H9 (cell line): ENCODE measurements at regions not wholly inside any gene's neighbourhood (a gene's known extent, or its start where the extent isn't known, plus 50 kb on each side); places are given as distances from the start of the nearest gene placed in this dataset.

Experiments
- DNase-seq: peaks from one replicate; pipeline ENCODE4 v3.0.0-alpha.2; 2017
- H2AFZ ChIP-seq: one replicate; pipeline ENCODE4 v1.6.1; 2013; ENCODE audit warnings: mild to moderate bottlenecking, low read length, control low read depth, moderate library complexity
- H2AK5ac ChIP-seq: 2 replicates; pipeline ENCODE4 v1.6.1; 2013; ENCODE audit warnings: low read length, control low read depth, mixed read lengths; ENCODE audit not compliant: insufficient read length
- H2BK120ac ChIP-seq: one replicate; pipeline ENCODE4 v1.6.1; 2013; ENCODE audit warnings: low read depth, mild to moderate bottlenecking, low read length, control low read depth, inconsistent platforms; ENCODE audit not compliant: poor library complexity, severe bottlenecking
- H2BK12ac ChIP-seq: 2 replicates; pipeline ENCODE4 v1.6.1; 2013; ENCODE audit warnings: low read length, control low read depth, mixed read lengths, low read depth; ENCODE audit not compliant: insufficient read length
- H2BK15ac ChIP-seq: 2 replicates; pipeline ENCODE4 v1.6.1; 2013; ENCODE audit warnings: low read depth, low read length, control low read depth
- H2BK20ac ChIP-seq: one replicate; pipeline ENCODE4 v1.6.1; 2013; ENCODE audit warnings: low read depth, mild to moderate bottlenecking, low read length, control low read depth, inconsistent platforms; ENCODE audit not compliant: poor library complexity, severe bottlenecking
- H2BK5ac ChIP-seq: 2 replicates; pipeline ENCODE4 v1.6.1; 2013; ENCODE audit warnings: low read length, control low read depth, mixed read lengths; ENCODE audit not compliant: insufficient read length
- H3K14ac ChIP-seq: 2 replicates; pipeline ENCODE4 v1.6.1; 2013; ENCODE audit warnings: low read length, control low read depth; ENCODE audit not compliant: insufficient read depth
- H3K18ac ChIP-seq: 2 replicates; pipeline ENCODE4 v1.6.1; 2013; ENCODE audit warnings: low read depth, mild to moderate bottlenecking, mixed read lengths, low read length, control low read depth; ENCODE audit not compliant: insufficient read length
- H3K23ac ChIP-seq: 2 replicates; pipeline ENCODE4 v1.6.1; 2013; ENCODE audit warnings: low read length, control low read depth, mixed read lengths, low read depth; ENCODE audit not compliant: insufficient read length
- H3K23me2 ChIP-seq: 2 replicates; pipeline ENCODE4 v1.6.1; 2013; ENCODE audit warnings: low read depth, mild to moderate bottlenecking, mixed read lengths, low read length, control low read depth; ENCODE audit not compliant: insufficient read length, poor library complexity, severe bottlenecking
- H3K27ac ChIP-seq: 2 replicates; pipeline ENCODE4 v1.5.1; 2013; ENCODE audit warnings: low read length, control low read depth, mixed read lengths, low read depth; ENCODE audit not compliant: insufficient read length
- H3K27me3 ChIP-seq: 2 replicates; pipeline ENCODE4 v1.6.1; 2013; ENCODE audit warnings: low read length, control low read depth, inconsistent platforms; ENCODE audit not compliant: insufficient read depth
- H3K4ac ChIP-seq: 2 replicates; pipeline ENCODE4 v1.6.1; 2013; ENCODE audit warnings: low read depth, mild to moderate bottlenecking, control low read depth, inconsistent platforms, low read length, moderate library complexity
- H3K4me1 ChIP-seq: 2 replicates; pipeline ENCODE4 v1.6.1; 2013; ENCODE audit warnings: low read length, control low read depth, inconsistent platforms; ENCODE audit not compliant: insufficient read depth
- H3K4me2 ChIP-seq: 2 replicates; pipeline ENCODE4 v1.6.1; 2013; ENCODE audit warnings: low read length, control low read depth, mixed read lengths; ENCODE audit not compliant: insufficient read length, insufficient read depth
- H3K56ac ChIP-seq: 2 replicates; pipeline ENCODE4 v1.6.1; 2013; ENCODE audit warnings: low read depth, mild to moderate bottlenecking, mixed read lengths, low read length, control low read depth; ENCODE audit not compliant: insufficient read length
- H3K79me1 ChIP-seq: 2 replicates; pipeline ENCODE4 v1.6.1; 2013; ENCODE audit warnings: low read depth, mild to moderate bottlenecking, moderate library complexity, low read length, control low read depth, inconsistent platforms; ENCODE audit not compliant: insufficient read depth, poor library complexity, severe bottlenecking
- H3K79me2 ChIP-seq: 2 replicates; pipeline ENCODE4 v1.6.1; 2013; ENCODE audit warnings: low read length, control low read depth, inconsistent platforms; ENCODE audit not compliant: insufficient read depth
- H3K9ac ChIP-seq: 2 replicates; pipeline ENCODE4 v1.6.1; 2013; ENCODE audit warnings: low read length, control low read depth, mixed read lengths; ENCODE audit not compliant: insufficient read length; ENCODE audit errors: extremely low read depth
- H3K9me3 ChIP-seq: one replicate; pipeline ENCODE4 v1.6.1; 2013; ENCODE audit warnings: low read depth, low read length, inconsistent platforms; ENCODE audit not compliant: control insufficient read depth
- H3T11ph ChIP-seq: one replicate; pipeline ENCODE4 v1.6.1; 2013; ENCODE audit warnings: mild to moderate bottlenecking, low read length, control low read depth, inconsistent platforms
- H4K20me1 ChIP-seq: one replicate; pipeline ENCODE4 v1.6.1; 2013; ENCODE audit not compliant: control insufficient read depth, insufficient read length, insufficient read depth
- H4K5ac ChIP-seq: 2 replicates; pipeline ENCODE4 v1.6.1; 2013; ENCODE audit warnings: low read depth, mild to moderate bottlenecking, mixed read lengths, low read length, control low read depth; ENCODE audit not compliant: insufficient read length
- H4K8ac ChIP-seq: replicated peaks from 2 replicates; pipeline ENCODE4 v1.6.1; 2013; ENCODE audit warnings: low read length, control low read depth, mixed read lengths, low read depth; ENCODE audit not compliant: insufficient read length
- H4K91ac ChIP-seq: 2 replicates; pipeline ENCODE4 v1.6.1; 2013; ENCODE audit warnings: low read depth, mild to moderate bottlenecking, moderate library complexity, mixed read lengths, low read length, control low read depth; ENCODE audit not compliant: insufficient read length
- H3K27ac Mint-ChIP-seq, 3 experiments: 2 replicates in 2 of 3; 3 replicates in 1 of 3; pipeline ENCODE4 v1.8.0; 2020 to 2021; ENCODE audit warnings: mixed read lengths in 3 of 3, mild to moderate bottlenecking in 1 of 3, moderate library complexity in 1 of 3
- H3K27me3 Mint-ChIP-seq: 2 replicates; pipeline ENCODE4 v1.8.0; 2021; ENCODE audit warnings: low read depth, mild to moderate bottlenecking, moderate library complexity, mixed read lengths
- H3K36me3 Mint-ChIP-seq, 3 experiments: 2 replicates in 2 of 3; 3 replicates in 1 of 3; pipeline ENCODE4 v1.8.0; 2020 to 2021; ENCODE audit warnings: low read depth in 3 of 3, mixed read lengths in 3 of 3; ENCODE audit not compliant: insufficient read depth in 1 of 3
- H3K4me1 Mint-ChIP-seq, 2 experiments: 2 replicates each; pipeline ENCODE4 v1.8.0; 2020; ENCODE audit warnings: mixed read lengths in 2 of 2
- H3K4me3 Mint-ChIP-seq, 2 experiments: 2 replicates in 1 of 2; 3 replicates in 1 of 2; pipeline ENCODE4 v1.8.0; 2020 to 2021; ENCODE audit warnings: mild to moderate bottlenecking in 2 of 2, mixed read lengths in 2 of 2, moderate library complexity in 1 of 2
- H3K9me3 Mint-ChIP-seq, 2 experiments: 2 replicates in 1 of 2; 3 replicates in 1 of 2; pipeline ENCODE4 v1.8.0; 2020; ENCODE audit warnings: mild to moderate bottlenecking in 2 of 2, mixed read lengths in 2 of 2, moderate library complexity in 1 of 2
- CTCF ChIP-seq: fragments of 200-600 bp; sonication (generic); conservative IDR thresholded peaks from 3 replicates; pipeline ENCODE4 v1.8.0; 2021; ENCODE audit warnings: antibody characterized with exemption, mild to moderate bottlenecking

GRCh38 chr16:51357839-51358238 is 206.8 kb upstream of the SALL1 start:
- Histone ChIP-seq H3K27me3 (no peaks in the 10 kb centered on the region), H3K18ac (no peak overlapping the region), H4K8ac (no peak overlapping the region), H3K56ac (no peak overlapping the region), H2AK5ac (no peak overlapping the region), H3K4ac (no peak overlapping the region), H4K91ac (no peak overlapping the region), H3K14ac (no peak overlapping the region), H3K23me2 (no peaks in the 10 kb centered on the region), H2AFZ (no peak overlapping the region), H3T11ph (no peak overlapping the region), H3K9ac (no peak overlapping the region), H3K4me1 (no peaks in the 10 kb centered on the region), H2BK120ac (no peak overlapping the region), H4K20me1 (no peaks in the 10 kb centered on the region), H2BK5ac (no peak overlapping the region), H3K23ac (no peak overlapping the region), H3K27ac (no peak overlapping the region), H2BK15ac (no peak overlapping the region), H4K5ac (no peak overlapping the region), H3K79me2 (no peaks in the 10 kb centered on the region), H3K4me2 (no peak overlapping the region), H3K79me1 (no peaks in the 10 kb centered on the region), H2BK20ac (no peak overlapping the region), H3K9me3 (no peaks in the 10 kb centered on the region), H2BK12ac (no peak overlapping the region)
- Mint-ChIP-seq H3K4me3 (no peak overlapping the region), H3K36me3 (no peaks in the 10 kb centered on the region; a peak in 1 of 7 replicates), H3K9me3 (no peaks in the 10 kb centered on the region), H3K27me3 (peaks cover 1% of the 10 kb centered on the region; the same call in 1 of the 2 replicates), H3K4me1 (peaks cover 60 to 71% of the 10 kb centered on the region in 2 experiments), H3K27ac (peak overlapping the region in 2 of 3 experiments; percentile 1 to 67; a peak in 2 of 7 replicates)
- no peak for TF ChIP-seq CTCF
- DNase-seq: no peak
